SK-N-SH treated with all-trans-retinoic acid at 6 μM for 48 hours (cell line): ENCODE measurements at regions not wholly inside any gene's neighbourhood (a gene's known extent, or its start where the extent isn't known, plus 50 kb on each side); places are given as distances from the start of the nearest gene placed in this dataset.

Experiments used
- ATAC-seq: fragments of 200-7000 bp; cut with Tn5 transposase; 3 replicates; pipeline ENCODE4 v1.9.1; 2020; ENCODE audit warnings: mild to moderate bottlenecking, moderate library complexity
- ARNTL ChIP-seq: fragments of 450-650 bp; formaldehyde crosslinking; IDR thresholded peaks from 2 replicates; pipeline ENCODE4 v1.5.0; 2020; ENCODE audit warnings: low read depth, mild to moderate bottlenecking, moderate library complexity, borderline replicate concordance
- BACH2 ChIP-seq: fragments of 250-450 bp; sonication (Bioruptor Pico); IDR thresholded peaks from 2 replicates; pipeline ENCODE4 v1.9.0; 2021; ENCODE audit warnings: mild to moderate bottlenecking, borderline replicate concordance
- CSDC2 ChIP-seq: fragments of 250-450 bp; sonication (Bioruptor Pico); IDR thresholded peaks from 2 replicates; pipeline ENCODE4 v1.5.0; 2020; ENCODE audit warnings: mild to moderate bottlenecking, moderate library complexity
- CSRNP3 ChIP-seq: fragments of 250-450 bp; sonication (Bioruptor Pico); IDR thresholded peaks from 2 replicates; pipeline ENCODE4 v1.5.1; 2021; ENCODE audit warnings: mild to moderate bottlenecking, moderate library complexity
- ESRRG ChIP-seq: fragments of 250-450 bp; sonication (Bioruptor Pico); IDR thresholded peaks from 2 replicates; pipeline ENCODE4 v1.6.1; 2021; ENCODE audit warnings: mild to moderate bottlenecking
- GLIS3 ChIP-seq: fragments of 250-450 bp; sonication (Bioruptor Pico); IDR thresholded peaks from 2 replicates; pipeline ENCODE4 v1.5.0; 2020; ENCODE audit warnings: mild to moderate bottlenecking, moderate library complexity
- ISL1 ChIP-seq: fragments of 250-450 bp; sonication (Bioruptor Pico); IDR thresholded peaks from 2 replicates; pipeline ENCODE4 v2.1.2; 2022; ENCODE audit warnings: mild to moderate bottlenecking, moderate library complexity
- OSR1 ChIP-seq: fragments of 250-450 bp; sonication (Bioruptor Pico); IDR thresholded peaks from 2 replicates; pipeline ENCODE4 v1.8.0; 2022; ENCODE audit warnings: moderate library complexity, mild to moderate bottlenecking, inconsistent platforms
- PPARA ChIP-seq: fragments of 250-450 bp; sonication (Bioruptor Pico); IDR thresholded peaks from 2 replicates; pipeline ENCODE4 v1.5.0; 2020; ENCODE audit warnings: mild to moderate bottlenecking, borderline replicate concordance
- RARB ChIP-seq: fragments of 250-450 bp; sonication (Bioruptor Pico); IDR thresholded peaks from 2 replicates; pipeline ENCODE4 v1.8.0; 2021; ENCODE audit warnings: mild to moderate bottlenecking, moderate library complexity
- SNAI2 ChIP-seq: fragments of 250-450 bp; sonication (Bioruptor Pico); IDR thresholded peaks from 2 replicates; pipeline ENCODE4 v1.5.0; 2020; ENCODE audit warnings: mild to moderate bottlenecking, moderate library complexity
- TCF4 ChIP-seq: fragments of 250-450 bp; sonication (Bioruptor Pico); IDR thresholded peaks from 2 replicates; pipeline ENCODE4 v1.8.0; 2021; ENCODE audit warnings: mild to moderate bottlenecking, moderate library complexity, borderline replicate concordance
- TOX ChIP-seq: fragments of 250-450 bp; sonication (Bioruptor Pico); IDR thresholded peaks from 2 replicates; pipeline ENCODE4 v1.8.0; 2021; ENCODE audit warnings: mild to moderate bottlenecking, moderate library complexity, borderline replicate concordance
- ZC3H10 ChIP-seq: fragments of 250-450 bp; sonication (Bioruptor Pico); IDR thresholded peaks from 2 replicates; pipeline ENCODE4 v1.5.1; 2021; ENCODE audit warnings: mild to moderate bottlenecking, moderate library complexity
- ZFP3 ChIP-seq: fragments of 250-450 bp; sonication (Bioruptor Pico); IDR thresholded peaks from 2 replicates; pipeline ENCODE4 v1.5.0; 2020; ENCODE audit warnings: mild to moderate bottlenecking, moderate library complexity
- ZFP30 ChIP-seq: fragments of 450-650 bp; formaldehyde crosslinking; IDR thresholded peaks from 2 replicates; pipeline ENCODE4 v1.5.0; 2022; ENCODE audit warnings: mild to moderate bottlenecking, moderate library complexity
- ZNF565 ChIP-seq: fragments of 450-650 bp; formaldehyde crosslinking; conservative IDR thresholded peaks from 2 replicates; pipeline ENCODE4 v1.5.0; 2020; ENCODE audit warnings: low read depth, mild to moderate bottlenecking, moderate library complexity
- ZNF70 ChIP-seq: fragments of 450-650 bp; formaldehyde crosslinking; IDR thresholded peaks from 2 replicates; pipeline ENCODE4 v1.5.0; 2020; ENCODE audit warnings: mild to moderate bottlenecking, moderate library complexity
- ZNF8 ChIP-seq: fragments of 450-650 bp; formaldehyde crosslinking; IDR thresholded peaks from 2 replicates; pipeline ENCODE4 v1.5.0; 2020; ENCODE audit warnings: mild to moderate bottlenecking, moderate library complexity
- TF ChIP-seq, protein P1 (sequence below): fragments of 250-450 bp; sonication (Bioruptor Pico); IDR thresholded peaks from 2 replicates; pipeline ENCODE4 v1.8.0; 2021; ENCODE audit warnings: low read depth, mild to moderate bottlenecking, moderate library complexity, borderline replicate concordance
- TF ChIP-seq, protein P2 (sequence below): fragments of 250-450 bp; sonication (Bioruptor Pico); IDR thresholded peaks from 2 replicates; pipeline ENCODE4 v1.5.1; 2020; ENCODE audit warnings: low read depth, mild to moderate bottlenecking, moderate library complexity
- TF ChIP-seq, protein P3 (sequence below): fragments of 250-450 bp; sonication (Bioruptor Pico); IDR thresholded peaks from 2 replicates; pipeline ENCODE4 v1.5.0; 2020; ENCODE audit warnings: mild to moderate bottlenecking, moderate library complexity

- ATAC-seq, result no peak
- no peak for TF ChIP-seq ZFP3 (CRISPR knock-in tag)
- TF ChIP-seq ZNF8 (CRISPR knock-in tag), result no peak
- no peak for TF ChIP-seq BACH2 (CRISPR knock-in tag)
- TF ChIP-seq RARB (CRISPR knock-in tag), result no peak
- TF ChIP-seq CSRNP3 (CRISPR knock-in tag), result no peak
- no peak for TF ChIP-seq CSDC2
- TF ChIP-seq, protein P1, sequence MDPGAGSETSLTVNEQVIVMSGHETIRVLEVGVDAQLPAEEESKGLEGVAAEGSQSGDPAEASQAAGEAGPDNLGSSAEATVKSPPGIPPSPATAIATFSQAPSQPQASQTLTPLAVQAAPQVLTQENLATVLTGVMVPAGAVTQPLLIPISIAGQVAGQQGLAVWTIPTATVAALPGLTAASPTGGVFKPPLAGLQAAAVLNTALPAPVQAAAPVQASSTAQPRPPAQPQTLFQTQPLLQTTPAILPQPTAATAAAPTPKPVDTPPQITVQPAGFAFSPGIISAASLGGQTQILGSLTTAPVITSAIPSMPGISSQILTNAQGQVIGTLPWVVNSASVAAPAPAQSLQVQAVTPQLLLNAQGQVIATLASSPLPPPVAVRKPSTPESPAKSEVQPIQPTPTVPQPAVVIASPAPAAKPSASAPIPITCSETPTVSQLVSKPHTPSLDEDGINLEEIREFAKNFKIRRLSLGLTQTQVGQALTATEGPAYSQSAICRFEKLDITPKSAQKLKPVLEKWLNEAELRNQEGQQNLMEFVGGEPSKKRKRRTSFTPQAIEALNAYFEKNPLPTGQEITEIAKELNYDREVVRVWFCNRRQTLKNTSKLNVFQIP, result no peak
- no peak for TF ChIP-seq ESRRG (CRISPR knock-in tag)
- TF ChIP-seq, protein P2, sequence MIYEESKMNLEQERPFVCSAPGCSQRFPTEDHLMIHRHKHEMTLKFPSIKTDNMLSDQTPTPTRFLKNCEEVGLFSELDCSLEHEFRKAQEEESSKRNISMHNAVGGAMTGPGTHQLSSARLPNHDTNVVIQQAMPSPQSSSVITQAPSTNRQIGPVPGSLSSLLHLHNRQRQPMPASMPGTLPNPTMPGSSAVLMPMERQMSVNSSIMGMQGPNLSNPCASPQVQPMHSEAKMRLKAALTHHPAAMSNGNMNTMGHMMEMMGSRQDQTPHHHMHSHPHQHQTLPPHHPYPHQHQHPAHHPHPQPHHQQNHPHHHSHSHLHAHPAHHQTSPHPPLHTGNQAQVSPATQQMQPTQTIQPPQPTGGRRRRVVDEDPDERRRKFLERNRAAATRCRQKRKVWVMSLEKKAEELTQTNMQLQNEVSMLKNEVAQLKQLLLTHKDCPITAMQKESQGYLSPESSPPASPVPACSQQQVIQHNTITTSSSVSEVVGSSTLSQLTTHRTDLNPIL (CRISPR knock-in tag), result no peak
- TF ChIP-seq SNAI2 (CRISPR knock-in tag), result no peak
- no peak for TF ChIP-seq ZC3H10 (CRISPR knock-in tag)
- no peak for TF ChIP-seq ISL1 (CRISPR knock-in tag)
- TF ChIP-seq ARNTL (CRISPR knock-in tag), result no peak
- TF ChIP-seq ZFP30 (CRISPR knock-in tag), result no peak
- TF ChIP-seq ZNF70 (CRISPR knock-in tag), result no peak
- no peak for TF ChIP-seq ZNF565 (CRISPR knock-in tag)
- TF ChIP-seq GLIS3 (CRISPR knock-in tag), result no peak
- no peak for TF ChIP-seq OSR1 (CRISPR knock-in tag)
- no peak for TF ChIP-seq PPARA (CRISPR knock-in tag)
Observed at GRCh38 chr20:39756828-39757227, 794.7 kb downstream of the DHX35 start.

DNA sequence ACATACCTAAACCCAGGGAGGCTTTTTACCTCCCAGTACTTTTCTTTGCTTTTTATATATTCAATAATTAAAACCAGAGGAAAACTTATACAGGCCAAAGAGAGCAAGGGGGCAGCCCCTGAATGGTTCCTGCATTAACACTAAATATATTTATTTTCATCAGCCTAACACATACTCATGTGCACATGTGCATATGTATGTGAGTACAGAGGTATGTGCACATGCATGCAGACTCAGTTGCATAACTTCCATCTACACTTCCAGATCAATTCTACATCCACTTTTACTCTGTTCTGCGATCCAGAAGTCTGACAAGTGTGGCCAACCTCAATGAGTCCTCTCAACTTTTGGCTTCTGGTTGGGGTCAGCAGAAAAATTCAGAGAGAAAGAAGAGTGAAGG, 794.2 kb downstream of the DHX35 start:
- no peak for ATAC-seq
- TF ChIP-seq, protein P3, sequence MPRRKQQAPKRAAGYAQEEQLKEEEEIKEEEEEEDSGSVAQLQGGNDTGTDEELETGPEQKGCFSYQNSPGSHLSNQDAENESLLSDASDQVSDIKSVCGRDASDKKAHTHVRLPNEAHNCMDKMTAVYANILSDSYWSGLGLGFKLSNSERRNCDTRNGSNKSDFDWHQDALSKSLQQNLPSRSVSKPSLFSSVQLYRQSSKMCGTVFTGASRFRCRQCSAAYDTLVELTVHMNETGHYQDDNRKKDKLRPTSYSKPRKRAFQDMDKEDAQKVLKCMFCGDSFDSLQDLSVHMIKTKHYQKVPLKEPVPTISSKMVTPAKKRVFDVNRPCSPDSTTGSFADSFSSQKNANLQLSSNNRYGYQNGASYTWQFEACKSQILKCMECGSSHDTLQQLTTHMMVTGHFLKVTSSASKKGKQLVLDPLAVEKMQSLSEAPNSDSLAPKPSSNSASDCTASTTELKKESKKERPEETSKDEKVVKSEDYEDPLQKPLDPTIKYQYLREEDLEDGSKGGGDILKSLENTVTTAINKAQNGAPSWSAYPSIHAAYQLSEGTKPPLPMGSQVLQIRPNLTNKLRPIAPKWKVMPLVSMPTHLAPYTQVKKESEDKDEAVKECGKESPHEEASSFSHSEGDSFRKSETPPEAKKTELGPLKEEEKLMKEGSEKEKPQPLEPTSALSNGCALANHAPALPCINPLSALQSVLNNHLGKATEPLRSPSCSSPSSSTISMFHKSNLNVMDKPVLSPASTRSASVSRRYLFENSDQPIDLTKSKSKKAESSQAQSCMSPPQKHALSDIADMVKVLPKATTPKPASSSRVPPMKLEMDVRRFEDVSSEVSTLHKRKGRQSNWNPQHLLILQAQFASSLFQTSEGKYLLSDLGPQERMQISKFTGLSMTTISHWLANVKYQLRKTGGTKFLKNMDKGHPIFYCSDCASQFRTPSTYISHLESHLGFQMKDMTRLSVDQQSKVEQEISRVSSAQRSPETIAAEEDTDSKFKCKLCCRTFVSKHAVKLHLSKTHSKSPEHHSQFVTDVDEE, result no peak
- TF ChIP-seq ZFP3 (CRISPR knock-in tag) (no peak), ESRRG (CRISPR knock-in tag) (no peak), ZC3H10 (CRISPR knock-in tag) (no peak), ZFP30 (CRISPR knock-in tag) (no peak), CSDC2 (no peak), ISL1 (CRISPR knock-in tag) (no peak), CSRNP3 (CRISPR knock-in tag) (no peak), OSR1 (CRISPR knock-in tag) (no peak), TCF4 (CRISPR knock-in tag) (no peak), BACH2 (CRISPR knock-in tag) (no peak), ZNF8 (CRISPR knock-in tag) (no peak), TOX (CRISPR knock-in tag) (no peak)
- TF ChIP-seq, protein P2 (CRISPR knock-in tag), result no peak
- TF ChIP-seq, protein P1, result no peak
